Fibroblast of peridontal ligament (primary cell): ENCODE measurements at regions not wholly inside any gene's neighbourhood (a gene's known extent, or its start where the extent isn't known, plus 50 kb on each side); places are given as distances from the start of the nearest gene placed in this dataset.
"Not testable (repeated sequence)": the region's sequence is repeated elsewhere in the genome, so short reads cannot be mapped to it uniquely, and the experiment has no call there.

Experiments
- DNase-seq: peaks from one replicate; pipeline ENCODE4 v3.0.0-alpha.2; 2010; ENCODE audit errors: extremely low read depth

GRCh38 chr6:169866140-169866534 is 114.7 kb downstream of the ERMARD start:
- DNase-seq = no peak

DNA sequence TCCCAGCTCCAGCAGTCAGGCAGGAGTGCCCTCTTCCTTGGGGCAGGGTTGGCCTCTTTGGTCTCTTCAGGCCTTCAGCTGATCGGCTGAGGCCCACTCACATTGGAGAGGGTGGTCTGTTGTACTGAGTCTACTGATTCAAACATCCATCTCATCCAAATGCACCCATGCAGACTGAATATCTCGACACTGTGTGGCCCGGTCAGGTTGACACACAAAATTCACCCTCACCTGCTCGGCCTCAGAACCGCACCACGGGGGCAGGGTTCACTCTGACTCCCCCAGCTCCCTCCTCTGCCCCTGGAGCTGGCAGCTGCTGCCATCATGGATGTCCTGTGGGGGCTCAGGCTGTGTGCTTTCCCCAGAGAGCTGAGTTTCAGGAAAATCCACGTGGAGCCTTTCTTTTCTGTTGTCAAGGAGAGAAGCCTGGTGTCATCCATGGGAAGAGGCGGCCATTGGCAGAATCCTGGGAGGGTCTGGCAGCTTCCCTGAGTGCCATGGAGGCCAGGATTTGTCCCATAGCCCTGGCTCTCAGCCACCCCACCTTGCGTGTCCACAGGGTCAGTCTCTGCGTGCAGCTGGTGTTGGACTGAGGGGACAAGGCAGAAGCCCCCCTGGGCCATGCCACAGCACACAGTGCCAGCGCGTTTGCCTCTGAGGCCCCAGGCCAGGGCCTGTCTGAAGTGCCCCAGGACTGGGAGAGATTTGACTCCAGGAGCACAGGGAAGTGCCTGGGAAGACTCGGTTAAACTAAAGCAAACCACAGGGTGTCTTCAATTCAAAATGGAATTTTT is 114.1 kb downstream of the ERMARD start:
- DNase-seq = no peak

DNA sequence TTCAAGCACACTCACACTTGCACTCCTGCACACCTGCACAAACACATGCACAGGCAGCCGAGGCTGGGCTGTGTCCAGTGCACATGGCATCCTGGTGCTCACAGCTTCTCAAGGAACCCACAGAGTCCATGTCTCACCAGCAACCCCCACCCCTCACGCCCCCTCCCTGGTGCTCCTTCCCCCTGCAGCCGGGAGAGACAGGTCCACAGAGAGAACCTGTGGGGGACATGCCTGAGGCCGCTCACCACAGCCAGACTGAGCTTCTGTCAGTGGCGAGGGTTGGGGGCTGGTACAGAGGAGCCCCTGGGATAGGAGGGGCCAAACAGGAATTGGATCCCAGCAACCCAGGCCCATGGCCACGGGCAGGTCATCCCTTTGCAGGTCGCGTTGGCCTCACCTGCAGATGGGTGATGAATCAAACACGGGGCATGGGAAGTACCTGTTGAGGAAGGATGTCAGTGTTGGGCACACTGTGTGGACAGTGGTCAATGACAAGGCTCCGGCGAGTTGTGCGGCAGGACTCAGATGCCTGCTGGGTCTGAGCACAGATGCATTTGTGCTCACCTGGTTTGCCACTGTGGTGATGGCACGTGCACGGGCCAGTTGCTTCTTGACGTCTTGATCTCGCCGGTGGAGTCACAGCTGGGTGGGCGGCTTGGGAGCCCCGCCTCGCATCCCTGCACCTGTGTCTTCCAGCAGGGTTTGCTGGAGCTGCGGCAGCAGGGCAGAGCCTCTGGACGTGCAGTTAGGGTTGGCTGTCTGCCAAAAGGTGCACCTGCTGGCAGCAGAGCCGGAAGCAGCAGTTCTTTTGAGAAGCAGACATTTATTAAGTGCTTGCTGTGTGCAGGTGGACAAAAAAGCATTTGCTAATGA is 113.0 kb downstream of the ERMARD start:
- no peak for DNase-seq

GRCh38 chr6:169863710-169864109 is 112.3 kb downstream of the ERMARD start:
- DNase-seq = no peak

GRCh38 chr6:169862892-169863525 is 111.6 kb downstream of the ERMARD start:
- DNase-seq = no peak

GRCh38 chr6:169862043-169862891 is 110.8 kb downstream of the ERMARD start:
- DNase-seq = no peak

GRCh38 chr6:169861431-169862042 is 110.1 kb downstream of the ERMARD start:
- no peak for DNase-seq

- no peak for DNase-seq
Observed at GRCh38 chr6:169859978-169860703, 108.7 kb downstream of the ERMARD start.

GRCh38 chr6:169859401-169859977 is 108.1 kb downstream of the ERMARD start:
- DNase-seq = no peak

- no peak for DNase-seq
Observed at GRCh38 chr6:169858935-169859351, 107.5 kb downstream of the ERMARD start.

DNA sequence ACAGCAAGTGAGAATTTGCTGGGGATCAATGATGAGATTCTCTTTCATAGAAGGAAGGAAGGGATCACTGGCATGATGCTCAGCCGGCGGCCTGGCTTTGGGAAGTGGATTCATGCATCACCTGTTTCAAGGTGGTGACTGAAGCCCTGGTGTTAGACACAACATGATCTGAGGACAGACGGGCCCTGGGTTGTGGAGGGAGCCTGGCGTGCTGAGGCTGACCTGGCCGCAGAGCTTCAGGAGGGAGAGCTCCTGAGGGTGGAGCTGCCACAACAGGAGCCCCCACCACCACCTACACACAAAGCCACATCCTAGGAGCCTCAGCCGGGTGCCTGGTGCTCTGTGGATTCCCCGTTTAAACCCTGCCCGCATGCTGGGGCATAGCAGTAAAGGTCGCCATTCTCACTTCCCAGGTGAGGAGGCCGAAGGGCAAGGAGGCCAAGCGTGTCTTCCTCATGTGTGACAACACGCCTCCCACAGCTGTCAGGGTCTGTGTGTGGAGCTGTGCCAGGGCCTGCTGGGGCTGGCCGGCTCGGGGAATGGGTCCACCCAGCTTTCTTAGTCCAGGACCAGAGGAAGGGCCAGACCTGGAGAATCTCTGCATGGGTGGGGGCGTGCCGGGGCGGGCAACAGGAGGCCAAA is 107.0 kb downstream of the ERMARD start:
- no peak for DNase-seq

GRCh38 chr6:169857343-169858292 is 106.2 kb downstream of the ERMARD start:
- no peak for DNase-seq

GRCh38 chr6:169856442-169857342 is 105.3 kb downstream of the ERMARD start:
- not testable (repeated sequence) for DNase-seq

GRCh38 chr6:169854813-169855212 is 103.4 kb downstream of the ERMARD start:
- no peak for DNase-seq

DNA sequence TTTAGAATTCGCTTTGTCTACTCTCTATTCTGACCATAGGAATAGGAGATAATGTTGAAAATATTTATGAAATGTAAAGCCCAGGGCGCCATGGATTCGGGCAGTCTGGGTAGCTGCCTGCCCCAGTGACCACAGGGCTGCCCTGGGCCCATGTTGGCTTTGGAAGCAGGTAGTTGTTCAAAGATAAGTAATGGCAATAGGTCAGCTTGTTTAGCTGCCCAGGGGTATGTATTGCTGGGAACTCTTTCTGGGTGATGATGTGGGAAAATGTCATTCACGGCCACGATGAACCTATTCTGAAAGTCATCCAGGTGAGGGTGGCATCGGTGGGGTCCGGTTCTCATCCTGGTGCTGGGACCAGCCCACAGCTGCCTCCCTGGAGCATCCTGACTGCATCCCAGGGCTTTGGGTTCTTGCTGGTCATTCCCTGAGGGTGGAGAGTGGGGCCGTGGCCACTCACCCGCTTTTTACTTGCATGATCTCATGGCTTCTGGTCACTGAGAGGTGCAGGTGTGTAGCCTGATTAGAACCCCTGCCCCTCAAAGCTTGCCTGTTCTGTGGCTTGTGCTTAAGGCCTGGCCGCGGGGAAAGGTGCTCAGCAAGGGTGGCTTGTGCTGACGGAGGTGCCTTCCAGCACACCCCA is 102.8 kb downstream of the ERMARD start:
- DNase-seq = no peak

DNA sequence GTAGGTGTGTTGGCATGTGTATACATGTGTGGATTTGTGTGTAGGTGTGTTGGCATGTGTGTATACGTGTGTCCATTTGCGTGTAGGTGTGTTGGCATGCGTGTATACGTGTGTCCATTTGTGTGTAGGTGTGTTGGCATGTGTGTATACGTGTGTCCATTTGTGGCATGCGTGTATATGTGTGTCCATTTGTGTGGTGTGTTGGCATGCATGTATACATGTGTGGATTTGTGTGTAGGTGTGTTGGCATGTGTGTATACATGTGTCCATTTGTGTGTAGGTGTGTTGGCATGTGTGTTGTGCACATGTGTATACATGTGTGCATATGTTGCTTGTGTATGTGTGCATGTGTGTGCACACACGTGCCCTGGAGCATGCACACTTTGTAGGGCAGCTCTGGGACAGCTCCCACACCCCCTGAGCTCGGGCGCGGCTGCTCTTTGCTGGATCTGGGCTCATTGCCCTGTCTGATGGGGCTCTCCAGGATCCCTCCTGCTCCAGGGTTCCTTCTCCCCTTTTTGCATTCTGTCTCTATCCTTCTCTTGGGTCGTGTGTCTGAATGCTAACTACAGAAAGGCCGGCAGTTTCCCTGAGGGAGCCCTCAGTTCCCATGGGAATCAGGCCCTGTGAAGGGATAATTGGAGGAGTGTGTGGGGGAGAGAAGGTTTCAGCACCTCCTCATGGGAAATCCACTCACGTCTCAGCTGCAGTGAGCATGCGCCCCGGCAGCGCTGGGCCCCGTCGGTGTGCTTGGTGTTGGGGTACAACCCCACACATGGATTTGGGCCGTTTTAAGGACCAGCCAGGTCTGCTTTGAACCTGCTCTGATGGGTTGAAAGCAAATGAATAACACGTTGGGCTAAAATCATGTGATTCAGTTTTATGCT is 102.0 kb downstream of the ERMARD start:
- no peak for DNase-seq
